NAMALWA (cell line): ENCODE measurements at regions not wholly inside any gene's neighbourhood (a gene's known extent, or its start where the extent isn't known, plus 50 kb on each side); places are given as distances from the start of the nearest gene placed in this dataset.
"Not testable (repeated sequence)": the region's sequence is repeated elsewhere in the genome, so short reads cannot be mapped to it uniquely, and the experiment has no call there.

ENCODE experiments used
- DNase-seq: peaks from one replicate; pipeline ENCODE4 v3.0.0-alpha.2; 2015; ENCODE audit warnings: low spot score

GRCh38 chr9:110093871-110094270 is 114.1 kb downstream of the C9orf152 start:
- DNase-seq = no peak

- DNase-seq = no peak
These were observed 112.8 kb downstream of the C9orf152 start for GRCh38 chr9:110095161-110095595.

GRCh38 chr9:110095776-110096175 is 112.2 kb downstream of the C9orf152 start:
- no peak for DNase-seq

GRCh38 chr9:110096674-110097073 is 111.3 kb downstream of the C9orf152 start:
- not testable (repeated sequence) for DNase-seq

- peak; percentile 20 for DNase-seq
These were observed 108.5 kb downstream of the C9orf152 start for GRCh38 chr9:110099236-110100095.

GRCh38 chr9:110101531-110102161 is 106.3 kb downstream of the C9orf152 start:
- DNase-seq = peak; percentile 51

- DNase-seq = no peak
These were observed 104.7 kb downstream of the C9orf152 start for GRCh38 chr9:110103257-110103656.

GRCh38 chr9:110104261-110104809 is 103.6 kb downstream of the C9orf152 start:
- DNase-seq = no peak

GRCh38 chr9:110105107-110105506 is 102.9 kb downstream of the C9orf152 start:
- DNase-seq = no peak

- DNase-seq = no peak
These were observed 101.3 kb downstream of the C9orf152 start for GRCh38 chr9:110106661-110107060.

GRCh38 chr9:110109333-110110092 is 98.4 kb downstream of the C9orf152 start:
- DNase-seq = no peak

GRCh38 chr9:110110154-110110553 is 97.8 kb downstream of the C9orf152 start:
- DNase-seq = no peak

GRCh38 chr9:110111868-110112267 is 96.1 kb downstream of the C9orf152 start:
- no peak for DNase-seq

GRCh38 chr9:110112792-110113191 is 95.2 kb downstream of the C9orf152 start:
- DNase-seq = no peak

GRCh38 chr9:110114086-110114858 is 93.7 kb downstream of the C9orf152 start:
- no peak for DNase-seq

GRCh38 chr9:110114859-110115201 is 93.1 kb downstream of the C9orf152 start:
- DNase-seq = no peak

GRCh38 chr9:110115341-110115820 is 92.6 kb downstream of the C9orf152 start:
- no peak for DNase-seq

GRCh38 chr9:110115826-110116542 is 92.0 kb downstream of the C9orf152 start:
- no peak for DNase-seq

GRCh38 chr9:110116543-110116885 is 91.4 kb downstream of the C9orf152 start:
- no peak for DNase-seq

- no peak for DNase-seq
These were observed 86.8 kb downstream of the C9orf152 start for GRCh38 chr9:110121170-110121569.
